Stimulated activated CD8-positive, alpha-beta memory T cell treated with anti-CD3 and anti-CD28 coated beads, Interleukin-4, amount 100 ng/mL, for 48 hours (primary cell): ENCODE measurements at regions not wholly inside any gene's neighbourhood (a gene's known extent, or its start where the extent isn't known, plus 50 kb on each side); places are given as distances from the start of the nearest gene placed in this dataset.
"Not testable (repeated sequence)": the region's sequence is repeated elsewhere in the genome, so short reads cannot be mapped to it uniquely, and the experiment has no call there.

Source experiments
- DNase-seq: peaks from one replicate; pipeline ENCODE4 v3.0.0-alpha.2; 2020

- not testable (repeated sequence) for DNase-seq
Observed at GRCh38 chr5:21274361-21274760, 1286.4 kb upstream of the CDH18 start.

- DNase-seq, result no peak
Observed at GRCh38 chr5:21263361-21263760, 1275.4 kb upstream of the CDH18 start.

GRCh38 chr5:21254161-21254560 lies 1266.2 kb upstream of the CDH18 start:
- no peak for DNase-seq

GRCh38 chr5:21244982-21245381 lies 1257.0 kb upstream of the CDH18 start:
- DNase-seq, result no peak

GRCh38 chr5:21238786-21239185 lies 1250.8 kb upstream of the CDH18 start:
- DNase-seq, result no peak

GRCh38 chr5:21237461-21237860 lies 1249.5 kb upstream of the CDH18 start:
- DNase-seq, result no peak

- DNase-seq, result no peak
Observed at GRCh38 chr5:21236971-21237427, 1249.0 kb upstream of the CDH18 start.

- DNase-seq, result no peak
Observed at GRCh38 chr5:21236104-21236503, 1248.1 kb upstream of the CDH18 start.

- DNase-seq, result no peak
Observed at GRCh38 chr5:21225223-21226064, 1237.4 kb upstream of the CDH18 start.

GRCh38 chr5:21221616-21222015 lies 1233.6 kb upstream of the CDH18 start:
- DNase-seq, result no peak

GRCh38 chr5:21219966-21220365 lies 1232.0 kb upstream of the CDH18 start:
- DNase-seq, result no peak

- no peak for DNase-seq
Observed at GRCh38 chr5:21219251-21219650, 1231.3 kb upstream of the CDH18 start.

- no peak for DNase-seq
Observed at GRCh38 chr5:21212026-21212425, 1224.0 kb upstream of the CDH18 start.

- DNase-seq, result no peak
Observed at GRCh38 chr5:21209409-21209808, 1221.4 kb upstream of the CDH18 start.

- DNase-seq, result no peak
Observed at GRCh38 chr5:21199087-21199486, 1211.1 kb upstream of the CDH18 start.

- no peak for DNase-seq
Observed at GRCh38 chr5:21195145-21195544, 1207.1 kb upstream of the CDH18 start.

- no peak for DNase-seq
Observed at GRCh38 chr5:21185536-21185935, 1197.5 kb upstream of the CDH18 start.

- DNase-seq, result no peak
Observed at GRCh38 chr5:21184581-21184980, 1196.6 kb upstream of the CDH18 start.

GRCh38 chr5:21181609-21182125 lies 1193.7 kb upstream of the CDH18 start:
- no peak for DNase-seq

GRCh38 chr5:21173526-21173925 lies 1185.5 kb upstream of the CDH18 start:
- no peak for DNase-seq

GRCh38 chr5:21173036-21173435 lies 1185.0 kb upstream of the CDH18 start:
- DNase-seq, result no peak

GRCh38 chr5:21171038-21171437 lies 1183.0 kb upstream of the CDH18 start:
- DNase-seq, result no peak

- no peak for DNase-seq
Observed at GRCh38 chr5:21168557-21168956, 1180.6 kb upstream of the CDH18 start.

GRCh38 chr5:21165344-21165743 lies 1177.3 kb upstream of the CDH18 start:
- no peak for DNase-seq

- DNase-seq, result no peak
Observed at GRCh38 chr5:21164425-21164824, 1176.4 kb upstream of the CDH18 start.
